Transverse colon (tissue), 4 donors: ENCODE measurements at regions not wholly inside any gene's neighbourhood (a gene's known extent, or its start where the extent isn't known, plus 50 kb on each side); places are given as distances from the start of the nearest gene placed in this dataset.
"Not testable (repeated sequence)": the region's sequence is repeated elsewhere in the genome, so short reads cannot be mapped to it uniquely, and the experiment has no call there.

Experiments used
- DNase-seq: peaks from one replicate; pipeline ENCODE4 v3.0.0-alpha.2; 2019
- H3K27ac ChIP-seq, 4 donors: fragments of 200-600 bp; sonication (generic); 2 replicates each; pipeline ENCODE4 v1.5.1; 2016 to 2018; ENCODE audit warnings: inconsistent platforms in 4 of 4
- H3K27me3 ChIP-seq: fragments of 200-600 bp; sonication (generic); 2 replicates; pipeline ENCODE4 v1.5.1; 2017; ENCODE audit warnings: inconsistent platforms
- H3K36me3 ChIP-seq, 4 donors: fragments of 200-600 bp; sonication (generic); 2 replicates each; pipeline ENCODE4 v1.5.1; 2017 to 2019; ENCODE audit warnings: inconsistent platforms in 4 of 4
- H3K4me1 ChIP-seq, 4 donors: fragments of 200-600 bp; sonication (generic); 2 replicates each; pipeline ENCODE4 v1.5.1; 2017 to 2020; ENCODE audit warnings: inconsistent platforms in 4 of 4
- H3K4me3 ChIP-seq, 4 donors: fragments of 200-600 bp; sonication (generic); 1 replicate in 1 of 4; 2 replicates in 3 of 4; pipeline versions ENCODE4 v1.5.1 to v1.6.1; 2017 to 2019; ENCODE audit warnings: inconsistent platforms in 4 of 4
- H3K9me3 ChIP-seq, 2 donors: fragments of 200-600 bp; sonication (generic); 2 replicates each; pipeline ENCODE4 v1.5.1; 2017 to 2019; ENCODE audit warnings: inconsistent platforms in 2 of 2
- EP300 ChIP-seq: sonication (generic); formaldehyde crosslinking; IDR thresholded peaks from one replicate; pipeline ENCODE4 v1.6.1; 2017; ENCODE audit warnings: antibody characterized with exemption, low read depth
- POLR2A ChIP-seq: fragments of 450-650 bp; IDR thresholded peaks from one replicate; pipeline ENCODE4 v1.6.1; 2016; ENCODE audit warnings: antibody characterized with exemption, mild to moderate bottlenecking, moderate library complexity
- POLR2AphosphoS5 ChIP-seq, 3 donors: sonication (generic); formaldehyde crosslinking; IDR thresholded peaks; one replicate each; pipeline ENCODE4 v1.6.1; 2016; ENCODE audit warnings: antibody characterized with exemption in 3 of 3
- WGBS, 2 donors: methylation state at CpG; one replicate each; pipeline ENCODE4 v1.1.5; 2018; ENCODE audit warnings: low coverage in 1 of 2; 5-methylcytosine and 5-hydroxymethylcytosine counted together
- in situ Hi-C, 4 donors: fragments of 200-750 bp; cut with MboI; loops; one replicate each; pipeline versions ENCODE4 v1.15.0 to v1.15.1; 2017; ENCODE audit warnings: low sequenced_read_pairs in 3 of 4, low pct_ligation_motif_present in 1 of 4, low pct_unique_long_range_greater_than_20kb in 1 of 4
- intact Hi-C: fragments of 100-400 bp; cut with DNase I; formaldehyde crosslinking; loops from one replicate; pipeline ENCODE4 v1.15.1; 2023; ENCODE audit warnings: low total_unique reads
- TF ChIP-seq, protein P1 (sequence below), 5 experiments: fragments of 200-600 bp in 3 of 5; fragments of 450-650 bp in 2 of 5; sonication (generic) in 3 of 5; IDR thresholded peaks; 1 replicate in 2 of 5; 2 replicates in 3 of 5; pipeline ENCODE4 v1.5.1; 2016 to 2017; ENCODE audit warnings: antibody characterized with exemption in 5 of 5, inconsistent platforms in 3 of 5, mild to moderate bottlenecking in 2 of 5, moderate library complexity in 1 of 5

DNA sequence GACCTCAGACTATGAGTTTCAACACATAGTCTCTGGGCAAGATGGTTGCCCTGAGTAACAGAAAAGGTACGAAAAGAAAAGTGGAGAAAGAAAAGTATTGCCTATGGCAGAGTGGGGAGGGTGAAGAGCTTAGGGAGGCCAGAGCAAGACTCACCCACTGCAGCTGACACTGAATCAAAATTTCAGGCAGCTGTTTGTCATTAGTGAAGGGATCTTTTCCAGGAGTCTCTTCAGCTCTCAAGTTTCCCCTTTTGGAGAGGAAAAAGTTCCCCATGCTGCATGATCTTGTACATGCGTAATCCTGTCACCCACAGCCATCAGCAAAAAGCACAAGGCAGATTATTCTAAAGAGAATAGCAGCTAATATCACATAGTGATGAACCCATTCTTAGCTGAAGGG, 616.9 kb upstream of the GBE1 start:
- WGBS, 2 donors = 60 to 75% methylated on average over 2 of the region's 2 CpGs
- H3K4me3 ChIP-seq = no peak overlapping the region
- H3K4me1 ChIP-seq = no peaks in the 10 kb centered on the region
- TF ChIP-seq, protein P1, sequence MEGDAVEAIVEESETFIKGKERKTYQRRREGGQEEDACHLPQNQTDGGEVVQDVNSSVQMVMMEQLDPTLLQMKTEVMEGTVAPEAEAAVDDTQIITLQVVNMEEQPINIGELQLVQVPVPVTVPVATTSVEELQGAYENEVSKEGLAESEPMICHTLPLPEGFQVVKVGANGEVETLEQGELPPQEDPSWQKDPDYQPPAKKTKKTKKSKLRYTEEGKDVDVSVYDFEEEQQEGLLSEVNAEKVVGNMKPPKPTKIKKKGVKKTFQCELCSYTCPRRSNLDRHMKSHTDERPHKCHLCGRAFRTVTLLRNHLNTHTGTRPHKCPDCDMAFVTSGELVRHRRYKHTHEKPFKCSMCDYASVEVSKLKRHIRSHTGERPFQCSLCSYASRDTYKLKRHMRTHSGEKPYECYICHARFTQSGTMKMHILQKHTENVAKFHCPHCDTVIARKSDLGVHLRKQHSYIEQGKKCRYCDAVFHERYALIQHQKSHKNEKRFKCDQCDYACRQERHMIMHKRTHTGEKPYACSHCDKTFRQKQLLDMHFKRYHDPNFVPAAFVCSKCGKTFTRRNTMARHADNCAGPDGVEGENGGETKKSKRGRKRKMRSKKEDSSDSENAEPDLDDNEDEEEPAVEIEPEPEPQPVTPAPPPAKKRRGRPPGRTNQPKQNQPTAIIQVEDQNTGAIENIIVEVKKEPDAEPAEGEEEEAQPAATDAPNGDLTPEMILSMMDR (IDR thresholded peaks at IDR 0.05) = no peak
- TF ChIP-seq EP300 (no peak), POLR2AphosphoS5 (IDR thresholded peaks at IDR 0.05) (no peak), POLR2A (no peak)
- no peaks in the 10 kb centered on the region for H3K27me3 ChIP-seq
- H3K9me3 ChIP-seq = no peaks in the 10 kb centered on the region
- in situ Hi-C loops = no loop called here
- H3K36me3 ChIP-seq = no peaks in the 10 kb centered on the region
- no peak overlapping the region for H3K27ac ChIP-seq
- DNase-seq = no peak
- intact Hi-C loops = no loop called here

DNA sequence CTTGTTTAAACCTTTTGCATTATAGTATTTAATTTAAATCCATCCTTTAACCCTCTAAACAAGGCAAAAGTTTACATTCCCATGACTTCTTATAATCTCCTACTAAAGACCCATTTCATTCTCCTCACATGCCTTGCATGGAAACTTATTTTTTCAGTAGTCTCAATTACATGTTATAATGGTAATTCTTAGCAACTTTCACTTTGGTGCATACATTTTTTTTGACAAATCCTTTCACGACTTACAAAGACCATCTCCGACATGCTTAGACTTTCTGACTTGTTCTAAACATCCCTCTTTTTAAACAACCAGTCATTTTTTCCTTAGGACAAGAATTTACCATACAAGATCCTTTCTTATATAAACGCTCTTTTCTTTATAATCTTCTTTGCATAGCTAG, 615.4 kb upstream of the GBE1 start:
- H3K27me3 ChIP-seq = no peaks in the 10 kb centered on the region
- intact Hi-C loops (no loop called here), in situ Hi-C loops (no loop called here)
- no peak overlapping the region for H3K4me3 ChIP-seq
- no peaks in the 10 kb centered on the region for H3K4me1 ChIP-seq
- no peak overlapping the region for H3K27ac ChIP-seq
- no peaks in the 10 kb centered on the region for H3K9me3 ChIP-seq
- TF ChIP-seq, protein P1 (IDR thresholded peaks at IDR 0.05) = no peak
- TF ChIP-seq POLR2AphosphoS5 (IDR thresholded peaks at IDR 0.05) = no peak
- no peak for TF ChIP-seq POLR2A
- no peak for TF ChIP-seq EP300
- no peak for DNase-seq
- WGBS, 2 donors = 67 to 79% methylated on average over 3 of the region's 3 CpGs
- H3K36me3 ChIP-seq = no peaks in the 10 kb centered on the region

DNA sequence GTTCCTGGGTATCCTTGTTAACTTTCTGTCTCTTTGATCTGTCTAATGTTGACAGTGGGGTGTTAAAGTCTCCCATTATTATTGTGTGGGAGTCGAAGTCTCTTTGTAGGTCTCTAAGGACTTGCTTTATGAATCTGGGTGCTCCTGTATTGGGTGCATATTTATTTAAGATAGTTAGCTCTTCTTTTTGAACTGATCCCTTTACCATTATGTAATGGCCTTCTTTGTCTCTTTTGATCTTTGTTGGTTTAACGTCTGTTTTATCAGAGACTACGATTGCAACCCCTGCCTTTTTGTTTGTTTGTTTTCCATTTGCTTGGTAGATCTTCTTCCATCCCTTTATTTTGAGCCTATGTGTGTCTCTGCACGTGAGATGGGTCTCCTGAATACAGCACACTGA, 612.4 kb upstream of the GBE1 start:
- H3K36me3 ChIP-seq, H3K27me3 ChIP-seq, H3K4me3 ChIP-seq, H3K4me1 ChIP-seq, H3K9me3 ChIP-seq, intact Hi-C loops, DNase-seq, in situ Hi-C loops, H3K27ac ChIP-seq: not testable (repeated sequence)
- WGBS, 2 donors = 63 to 76% methylated on average over 4 of the region's 4 CpGs

DNA sequence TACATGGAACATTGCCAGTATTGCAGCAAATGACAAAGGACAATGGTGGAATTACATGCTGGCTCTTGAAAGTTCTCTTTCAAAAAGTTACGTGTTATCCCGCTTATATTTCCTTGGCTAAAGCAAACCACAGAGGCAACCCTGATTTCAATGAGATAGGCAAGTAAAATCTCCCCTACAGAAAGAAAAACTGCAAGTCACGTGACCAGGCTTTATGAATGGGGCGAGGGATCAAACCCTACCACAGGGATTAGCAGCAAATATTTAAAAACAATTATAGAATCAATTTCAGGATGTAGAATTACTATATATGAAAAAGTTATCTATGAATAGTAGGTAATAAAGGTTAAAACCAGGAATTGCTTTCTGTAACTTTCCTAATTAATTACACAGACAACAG, 603.4 kb upstream of the GBE1 start:
- in situ Hi-C loops (no loop called here), intact Hi-C loops (no loop called here)
- WGBS, 2 donors = 75 to 77% methylated on average over 4 of the region's 4 CpGs
- no peak for TF ChIP-seq EP300
- no peak for TF ChIP-seq POLR2A
- TF ChIP-seq POLR2AphosphoS5 (IDR thresholded peaks at IDR 0.05) = no peak
- TF ChIP-seq, protein P1 (IDR thresholded peaks at IDR 0.05) = no peak
- Histone ChIP-seq H3K4me3 (no peak overlapping the region), H3K36me3 (no peaks in the 10 kb centered on the region), H3K27me3 (no peaks in the 10 kb centered on the region), H3K9me3 (no peaks in the 10 kb centered on the region), H3K4me1 (no peaks in the 10 kb centered on the region), H3K27ac (no peak overlapping the region)
- no peak for DNase-seq

DNA sequence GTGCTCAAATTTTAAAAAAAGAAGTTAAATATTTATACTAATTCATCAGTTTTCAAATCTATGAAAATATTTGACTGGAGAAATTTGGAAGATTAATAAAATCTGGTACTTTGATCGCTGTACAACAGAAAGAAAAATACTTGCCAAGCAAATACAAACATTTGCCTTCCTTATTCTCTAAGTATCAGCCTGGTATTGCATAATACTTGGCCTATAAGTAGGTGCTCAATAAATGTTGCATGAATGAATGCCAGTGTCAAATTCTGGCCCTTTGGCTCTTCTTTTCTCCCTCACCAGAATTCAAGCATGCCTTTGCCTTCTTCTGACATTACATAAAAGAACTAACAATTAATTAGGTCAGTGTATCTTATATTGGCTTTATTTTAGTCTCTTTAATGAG, 601.7 kb upstream of the GBE1 start:
- Histone ChIP-seq H3K27ac (no peak overlapping the region), H3K4me1 (no peaks in the 10 kb centered on the region), H3K36me3 (no peaks in the 10 kb centered on the region), H3K4me3 (no peak overlapping the region), H3K9me3 (no peaks in the 10 kb centered on the region), H3K27me3 (no peaks in the 10 kb centered on the region)
- TF ChIP-seq POLR2AphosphoS5 (IDR thresholded peaks at IDR 0.05) (no peak), POLR2A (no peak), EP300 (no peak)
- TF ChIP-seq, protein P1 (IDR thresholded peaks at IDR 0.05) = no peak
- 67 to 81% methylated on average over 1 of the region's 1 CpG for WGBS, 2 donors
- DNase-seq = no peak
- intact Hi-C loops = no loop called here
- in situ Hi-C loops = no loop called here
